ENCODE measurements at regions not wholly inside any gene's neighbourhood (a gene's known extent, or its start where the extent isn't known, plus 50 kb on each side); places are given as distances from the start of the nearest gene placed in this dataset.

- TF ChIP-seq CTCF (conservative IDR thresholded peaks at IDR 0.05 in 1 of 2, IDR thresholded peaks at IDR 0.05 in 1 of 2; ENCODE audit: extremely low read depth in 1 of 2, insufficient read depth in 1 of 2, low read depth in 1 of 2, low read length in 2 of 2) (no peak), EZH2 (IDR thresholded peaks at IDR 0.05; ENCODE audit: borderline replicate concordance, low read length) (no peak)
Measured at GRCh38 chr10:88063861-88064557, 200.6 kb downstream of the PTEN start.
